PC-3 (cell line): ENCODE measurements at regions not wholly inside any gene's neighbourhood (a gene's known extent, or its start where the extent isn't known, plus 50 kb on each side); places are given as distances from the start of the nearest gene placed in this dataset.

Experiments
- ATAC-seq: fragments of 200-7000 bp; cut with Tn5 transposase; 2 replicates; pipeline ENCODE4 v1.9.1; 2020; ENCODE audit warnings: mild to moderate bottlenecking, moderate library complexity
- BruUV-seq: library from RNA; stranded (reverse); fragments of 400-500 nt; replicated peaks from 2 replicates; lab custom pipeline; 2021; lab: Mats Ljungman, UMichigan
- CTCF ChIA-PET: fragments of 300-600 bp; sonication (Branson Sonifier 250); formaldehyde crosslinking; loops from one replicate; lab custom pipeline; 2022; ENCODE audit warnings: antibody characterized with exemption; lab: Charles Lee
- POLR2A ChIA-PET: fragments of 300-600 bp; sonication (Branson Sonifier 250); formaldehyde crosslinking; loops from one replicate; lab custom pipeline; 2022; ENCODE audit warnings: antibody characterized with exemption; ENCODE audit not compliant: unreplicated experiment; lab: Charles Lee
- DNase-seq: peaks from one replicate; pipeline ENCODE4 v3.0.0-alpha.2; 2015
- H2AFZ ChIP-seq: fragments of 300-600 bp; sonication (generic); 2 replicates; pipeline ENCODE4 v1.6.0; 2016; ENCODE audit warnings: antibody characterized with exemption, low read length
- H3F3A ChIP-seq: fragments of 300-600 bp; sonication (generic); one replicate; pipeline ENCODE4 v1.6.0; 2017; ENCODE audit warnings: antibody characterized with exemption, low read length, control low read depth, mild to moderate bottlenecking; ENCODE audit not compliant: unreplicated experiment
- H3K27ac ChIP-seq: fragments of 300-600 bp; sonication (generic); 2 replicates; pipeline ENCODE4 v1.5.1; 2016; ENCODE audit warnings: mild to moderate bottlenecking, low read length
- H3K27me3 ChIP-seq: fragments of 300-600 bp; sonication (generic); 2 replicates; pipeline ENCODE4 v1.6.1; 2016; ENCODE audit warnings: low read length, mixed read lengths
- H3K36me3 ChIP-seq: fragments of 300-600 bp; sonication (generic); 2 replicates; pipeline ENCODE4 v1.6.1; 2016; ENCODE audit warnings: low read depth, mixed run types, low read length, mixed read lengths
- H3K4me1 ChIP-seq: fragments of 300-600 bp; sonication (generic); 2 replicates; pipeline ENCODE4 v1.5.1; 2016; ENCODE audit warnings: low read length; ENCODE audit not compliant: insufficient read depth
- H3K4me2 ChIP-seq: fragments of 300-600 bp; sonication (generic); 2 replicates; pipeline ENCODE4 v1.6.0; 2016; ENCODE audit warnings: low read length
- H3K4me3 ChIP-seq: fragments of 300-600 bp; sonication (generic); 2 replicates; pipeline ENCODE4 v1.5.1; 2016; ENCODE audit warnings: mild to moderate bottlenecking, low read length, mixed read lengths
- H3K79me2 ChIP-seq: fragments of 300-600 bp; sonication (generic); 2 replicates; pipeline ENCODE4 v1.6.1; 2017; ENCODE audit warnings: low read length, mixed read lengths
- H3K9ac ChIP-seq: fragments of 300-600 bp; sonication (generic); 2 replicates; pipeline ENCODE4 v1.6.0; 2016; ENCODE audit warnings: mild to moderate bottlenecking, low read length
- H3K9me2 ChIP-seq: fragments of 300-600 bp; sonication (generic); replicated peaks from 2 replicates; pipeline ENCODE4 v1.6.1; 2016; ENCODE audit warnings: mixed run types, low read length, mixed read lengths
- H3K9me3 ChIP-seq: fragments of 300-600 bp; sonication (generic); 2 replicates; pipeline ENCODE4 v1.6.1; 2016; ENCODE audit warnings: low read length, mixed read lengths
- H4K20me1 ChIP-seq: fragments of 300-600 bp; sonication (generic); 2 replicates; pipeline ENCODE4 v1.6.1; 2016; ENCODE audit warnings: low read length, mixed read lengths
- CTCF ChIP-seq: fragments of 300-600 bp; sonication (generic); conservative IDR thresholded peaks from 2 replicates; pipeline ENCODE4 v1.5.1; 2017; ENCODE audit warnings: antibody characterized with exemption, low read depth, mild to moderate bottlenecking, low read length
- EZH2 ChIP-seq: fragments of 300-600 bp; sonication (generic); IDR thresholded peaks from one replicate; pipeline ENCODE4 v1.6.1; 2017; ENCODE audit warnings: antibody characterized with exemption, mild to moderate bottlenecking, low read length; ENCODE audit not compliant: unreplicated experiment
- EZH2phosphoT487 ChIP-seq: fragments of 300-600 bp; sonication (generic); IDR thresholded peaks from 2 replicates; pipeline ENCODE4 v1.6.1; 2018; ENCODE audit warnings: mild to moderate bottlenecking, antibody characterized with exemption, low read length, borderline replicate concordance
- intact Hi-C: fragments of 100-400 bp; cut with micrococcal nuclease; formaldehyde crosslinking; loops from 2 replicates; pipeline ENCODE4 v1.9.0; 2023

DNA sequence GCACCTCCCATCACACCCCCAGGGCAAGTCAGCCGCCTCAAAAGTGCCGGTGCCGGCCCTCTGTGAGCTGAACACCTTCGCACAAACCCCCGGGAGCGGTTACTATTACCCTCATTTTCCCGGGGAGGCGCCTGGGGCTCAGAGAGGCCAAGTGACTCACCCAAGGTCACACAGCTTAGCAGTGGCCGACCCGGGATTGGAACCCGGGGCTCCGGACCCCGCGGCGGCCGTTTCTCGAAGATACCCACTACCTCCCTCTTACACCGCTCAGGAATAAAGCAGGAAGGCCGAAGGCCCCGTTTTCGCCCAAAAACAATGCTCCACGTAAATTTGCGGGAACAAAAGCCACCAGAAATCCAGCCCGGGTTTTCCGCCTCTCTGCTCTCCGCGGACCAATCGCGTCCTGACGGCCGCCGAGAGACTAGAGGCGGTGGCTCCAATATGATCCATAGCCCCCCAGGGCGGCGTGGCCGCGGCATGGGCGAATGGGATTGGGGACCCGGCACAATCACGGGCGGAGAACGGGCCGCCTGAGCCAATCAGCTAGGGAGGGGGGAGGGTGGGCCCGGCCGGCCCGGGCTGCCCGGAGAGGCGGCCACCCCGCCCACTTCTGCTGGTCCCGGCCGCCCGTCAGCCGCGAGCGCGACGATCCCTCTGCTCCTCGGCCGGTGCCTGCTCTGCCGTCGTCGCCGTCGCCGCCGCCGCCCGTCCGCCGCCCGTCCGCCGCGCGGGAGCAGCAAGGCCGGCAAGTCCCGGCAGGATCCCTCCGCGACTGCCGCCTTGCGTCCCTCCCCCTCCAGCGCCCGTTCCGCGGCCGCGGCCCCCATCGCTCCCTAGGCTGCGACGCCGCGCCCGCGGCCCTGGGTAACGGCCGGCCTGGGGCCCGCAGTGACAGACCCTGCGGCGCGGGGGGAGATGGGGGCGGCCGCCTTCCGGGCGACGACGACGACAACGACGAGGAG is 177.0 kb downstream of the OR4M2 start:
- Histone ChIP-seq H3K4me1 (no peaks in the 10 kb centered on the region), H3K27ac (no peak overlapping the region), H3K36me3 (no peaks in the 10 kb centered on the region), H3K4me2 (peak overlapping the region; percentile 10; the same call in 1 of the 2 replicates), H3K9me2 (no peaks in the 10 kb centered on the region), H3K27me3 (no peaks in the 10 kb centered on the region), H3K4me3 (peak overlapping the region; percentile 28; the same call in 1 of the 2 replicates), H3K79me2 (no peaks in the 10 kb centered on the region), H3F3A (no peaks in the 10 kb centered on the region), H3K9ac (no peak overlapping the region), H4K20me1 (no peaks in the 10 kb centered on the region), H2AFZ (peak overlapping the region; percentile 38; the same call in 1 of the 2 replicates), H3K9me3 (peaks cover 12% of the 10 kb centered on the region; the same call in 1 of the 2 replicates)
- ATAC-seq (peak; percentile 70), DNase-seq (no peak)
- intact Hi-C loops, result no loop called here
- BruUV-seq, result no TSS peak
- CTCF ChIA-PET, result no interaction called here
- TF ChIP-seq EZH2 (no peak), EZH2phosphoT487 (no peak), CTCF (no peak)
- POLR2A ChIA-PET, result interaction anchor here (1.0 kb wide), 1 partner anchor 27 kb away, joined by 7 read pairs; no protein-coding TSS in a partner anchor

- no peaks in the 10 kb centered on the region for H3K4me1 ChIP-seq
Observed at GRCh38 chr15:22258009-22258397, 177.7 kb downstream of the OR4M2 start.

More at GRCh38 chr15:22258009-22258397, 177.7 kb downstream of the OR4M2 start:
- no peak overlapping the region for H3K4me2 ChIP-seq
- no peak overlapping the region for H3K4me3 ChIP-seq
- H3K9me2 ChIP-seq, result no peaks in the 10 kb centered on the region
- no peaks in the 10 kb centered on the region for H3K79me2 ChIP-seq
- no peak for ATAC-seq
- H3K36me3 ChIP-seq, result no peaks in the 10 kb centered on the region
- no peaks in the 10 kb centered on the region for H3K27me3 ChIP-seq
- intact Hi-C loops, result no loop called here
- no peak for TF ChIP-seq EZH2phosphoT487
- TF ChIP-seq CTCF, result no peak
- no peak for TF ChIP-seq EZH2
- H3K9ac ChIP-seq, result no peak overlapping the region
- no peak for DNase-seq
- BruUV-seq, result no TSS peak
- H2AFZ ChIP-seq, result no peak overlapping the region
- no peaks in the 10 kb centered on the region for H4K20me1 ChIP-seq
- H3F3A ChIP-seq, result no peaks in the 10 kb centered on the region
- H3K27ac ChIP-seq, result no peak overlapping the region
- ChIA-PET POLR2A (interaction anchor here (1.0 kb wide), 1 partner anchor 28 kb away, joined by 7 read pairs; no protein-coding TSS in a partner anchor), CTCF (no interaction called here)
- H3K9me3 ChIP-seq, result peaks cover 12% of the 10 kb centered on the region; the same call in 1 of the 2 replicates
